ENCODE measurements at regions not wholly inside any gene's neighbourhood (a gene's known extent, or its start where the extent isn't known, plus 50 kb on each side); places are given as distances from the start of the nearest gene placed in this dataset.

DNA sequence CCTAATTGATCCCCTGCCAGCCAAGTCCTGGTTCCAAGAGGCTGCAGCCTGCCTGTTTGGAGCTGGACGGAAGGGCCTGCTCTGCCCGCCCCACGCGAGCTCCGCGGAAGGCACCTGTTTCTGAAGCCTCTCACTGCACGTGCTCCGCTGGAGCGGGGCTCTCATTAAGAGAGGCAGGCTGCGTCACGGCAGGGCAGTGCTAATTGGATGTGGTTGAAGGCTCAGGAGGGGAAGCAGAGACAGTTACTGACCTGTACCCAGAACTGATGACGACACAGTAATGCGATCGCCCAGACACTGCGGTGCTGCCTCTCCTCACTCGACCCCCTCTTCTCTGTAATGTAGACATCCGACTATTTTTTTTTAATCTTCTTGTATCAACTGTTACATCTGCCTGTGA lies 411.1 kb upstream of the MGMT start:
- H3K36me3 ChIP-seq (ENCODE audit: insufficient read depth in 1 of 2, low read depth in 1 of 2) = no peaks in the 10 kb centered on the region
- no peak overlapping the region for H3K27ac ChIP-seq
- WGBS, 3 donors = 40 to 63% (median 44%) methylated on average over 17 of the region's 17 CpGs
- DNase-seq (no peak), ATAC-seq (no peak)
- no peaks in the 10 kb centered on the region for H3K9me3 ChIP-seq
- no peak overlapping the region for H3K4me3 ChIP-seq
- TF ChIP-seq, protein P1, sequence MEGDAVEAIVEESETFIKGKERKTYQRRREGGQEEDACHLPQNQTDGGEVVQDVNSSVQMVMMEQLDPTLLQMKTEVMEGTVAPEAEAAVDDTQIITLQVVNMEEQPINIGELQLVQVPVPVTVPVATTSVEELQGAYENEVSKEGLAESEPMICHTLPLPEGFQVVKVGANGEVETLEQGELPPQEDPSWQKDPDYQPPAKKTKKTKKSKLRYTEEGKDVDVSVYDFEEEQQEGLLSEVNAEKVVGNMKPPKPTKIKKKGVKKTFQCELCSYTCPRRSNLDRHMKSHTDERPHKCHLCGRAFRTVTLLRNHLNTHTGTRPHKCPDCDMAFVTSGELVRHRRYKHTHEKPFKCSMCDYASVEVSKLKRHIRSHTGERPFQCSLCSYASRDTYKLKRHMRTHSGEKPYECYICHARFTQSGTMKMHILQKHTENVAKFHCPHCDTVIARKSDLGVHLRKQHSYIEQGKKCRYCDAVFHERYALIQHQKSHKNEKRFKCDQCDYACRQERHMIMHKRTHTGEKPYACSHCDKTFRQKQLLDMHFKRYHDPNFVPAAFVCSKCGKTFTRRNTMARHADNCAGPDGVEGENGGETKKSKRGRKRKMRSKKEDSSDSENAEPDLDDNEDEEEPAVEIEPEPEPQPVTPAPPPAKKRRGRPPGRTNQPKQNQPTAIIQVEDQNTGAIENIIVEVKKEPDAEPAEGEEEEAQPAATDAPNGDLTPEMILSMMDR (IDR thresholded peaks at IDR 0.05) = no peak
- no peaks in the 10 kb centered on the region for H3K4me1 ChIP-seq
- intact Hi-C loops (cut with DNase I) = no loop called here
- H3K27me3 ChIP-seq (ENCODE audit: insufficient read depth in 3 of 3, low read length in 2 of 3) = no peaks in the 10 kb centered on the region

DNA sequence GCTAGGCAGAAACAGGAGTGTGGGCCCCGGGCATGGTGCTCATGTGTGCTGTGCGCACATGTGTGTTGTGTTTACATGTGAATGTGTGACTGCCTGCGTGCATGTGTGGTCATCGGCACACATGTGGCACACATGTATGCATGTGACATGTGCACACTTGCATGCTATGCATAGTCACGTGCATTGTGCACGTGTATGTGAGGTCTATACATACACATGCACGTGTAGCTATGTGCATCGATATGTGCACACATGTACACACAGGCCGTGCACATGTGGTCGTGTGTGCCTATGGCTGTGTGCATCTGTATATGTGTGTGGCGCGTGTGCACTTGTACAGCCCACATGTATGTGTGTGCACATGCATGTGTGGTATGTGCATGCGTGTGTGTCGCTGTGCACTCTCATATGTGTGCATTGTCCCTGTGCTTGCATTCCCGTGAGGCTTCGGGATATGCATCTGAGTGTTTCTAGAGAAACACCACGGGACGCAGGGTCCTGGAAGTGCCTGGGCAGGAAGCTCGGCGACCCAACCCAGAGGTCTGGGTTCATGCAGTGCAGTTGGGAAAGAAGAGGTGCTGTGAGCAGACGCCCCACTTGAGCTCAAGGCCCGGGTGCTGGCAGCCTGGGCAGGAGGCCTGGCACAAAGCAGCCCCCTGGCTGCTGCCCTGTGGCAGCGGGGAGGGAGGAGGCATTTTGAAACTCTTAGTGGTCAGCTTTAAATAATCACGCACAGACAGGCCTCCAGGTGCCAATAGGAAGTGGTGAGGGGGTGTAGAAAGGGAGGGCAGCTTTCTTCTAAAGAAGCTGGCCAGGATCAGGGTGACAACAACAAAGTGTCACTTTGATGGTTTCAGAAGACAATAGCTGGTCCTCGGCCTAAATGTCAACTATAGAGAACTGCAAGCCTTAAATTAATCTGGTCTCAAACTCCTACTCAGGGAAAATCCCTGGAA lies 410.0 kb upstream of the MGMT start:
- Histone ChIP-seq H3K36me3 (ENCODE audit: insufficient read depth in 1 of 2, low read depth in 1 of 2) (no peaks in the 10 kb centered on the region), H3K9me3 (no peaks in the 10 kb centered on the region), H3K4me1 (no peaks in the 10 kb centered on the region), H3K4me3 (no peak overlapping the region), H3K27me3 (ENCODE audit: insufficient read depth in 3 of 3, low read length in 2 of 3) (no peaks in the 10 kb centered on the region), H3K27ac (no peak overlapping the region)
- WGBS, 3 donors = 82 to 84% (median 83%) methylated on average over 25 of the region's 25 CpGs
- TF ChIP-seq, protein P1 (IDR thresholded peaks at IDR 0.05) = no peak
- DNase-seq = no peak
- ATAC-seq = peak in 2 of 4 donors; percentile 53 to 62
- intact Hi-C loops (cut with DNase I) = no loop called here

- WGBS, 3 donors = 40 to 52% (median 42%) methylated on average over 15 of the region's 15 CpGs
- H3K9me3 ChIP-seq = no peaks in the 10 kb centered on the region
- H3K36me3 ChIP-seq (ENCODE audit: insufficient read depth in 1 of 2, low read depth in 1 of 2) = no peaks in the 10 kb centered on the region
- H3K27ac ChIP-seq = no peak overlapping the region
- ATAC-seq (peak; percentile 67 to 95 (median 84)), DNase-seq (peak in 1 of 2 donors; percentile 27)
- no peak overlapping the region for H3K4me3 ChIP-seq
- H3K4me1 ChIP-seq = no peaks in the 10 kb centered on the region
- no peaks in the 10 kb centered on the region for H3K27me3 ChIP-seq (ENCODE audit: insufficient read depth in 3 of 3, low read length in 2 of 3)
- TF ChIP-seq, protein P1 (IDR thresholded peaks at IDR 0.05) = no peak
- intact Hi-C loops (cut with DNase I) = no loop called here
These were observed 409.0 kb upstream of the MGMT start for GRCh38 chr10:129057856-129058663.

DNA sequence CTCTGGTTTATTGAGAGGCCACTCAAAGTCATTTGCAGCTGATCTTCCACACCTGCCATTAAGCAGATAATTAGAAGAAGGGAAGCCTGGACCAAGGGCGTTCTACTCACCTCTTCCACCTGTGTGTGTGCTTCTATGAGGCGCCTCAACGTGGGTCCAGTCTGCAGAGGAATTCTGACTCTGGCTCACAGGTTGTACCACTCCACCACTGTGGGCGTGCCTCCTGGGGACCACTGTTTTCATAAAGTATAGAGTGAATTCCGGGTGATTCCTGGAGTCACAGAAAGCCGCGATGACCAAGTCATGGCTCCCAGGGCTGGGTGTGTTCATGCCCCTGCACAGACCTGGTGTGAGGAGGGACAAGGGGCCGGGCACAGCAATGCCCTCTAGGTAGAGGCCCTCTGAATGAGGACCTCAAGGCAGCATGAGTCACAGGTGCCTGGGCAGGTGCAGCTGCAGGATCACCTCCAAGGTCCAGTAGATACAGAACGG lies 408.3 kb upstream of the MGMT start:
- intact Hi-C loops (cut with DNase I) = no loop called here
- Histone ChIP-seq H3K27ac (no peak overlapping the region), H3K4me3 (no peak overlapping the region), H3K4me1 (no peaks in the 10 kb centered on the region), H3K9me3 (no peaks in the 10 kb centered on the region), H3K27me3 (ENCODE audit: insufficient read depth in 3 of 3, low read length in 2 of 3) (no peaks in the 10 kb centered on the region), H3K36me3 (ENCODE audit: insufficient read depth in 1 of 2, low read depth in 1 of 2) (no peaks in the 10 kb centered on the region)
- ATAC-seq = no peak
- 86 to 94% (median 94%) methylated on average over 9 of the region's 9 CpGs for WGBS, 3 donors
- TF ChIP-seq, protein P1 (IDR thresholded peaks at IDR 0.05) = no peak
- no peak for DNase-seq
